Dedifferentiated amniotic fluid mesenchymal stem cell (primary cell): ENCODE measurements at regions not wholly inside any gene's neighbourhood (a gene's known extent, or its start where the extent isn't known, plus 50 kb on each side); places are given as distances from the start of the nearest gene placed in this dataset.

Experiments
- DNase-seq: peaks from one replicate; pipeline ENCODE4 v3.0.0-alpha.2; 2016; ENCODE audit errors: extremely low spot score

DNA sequence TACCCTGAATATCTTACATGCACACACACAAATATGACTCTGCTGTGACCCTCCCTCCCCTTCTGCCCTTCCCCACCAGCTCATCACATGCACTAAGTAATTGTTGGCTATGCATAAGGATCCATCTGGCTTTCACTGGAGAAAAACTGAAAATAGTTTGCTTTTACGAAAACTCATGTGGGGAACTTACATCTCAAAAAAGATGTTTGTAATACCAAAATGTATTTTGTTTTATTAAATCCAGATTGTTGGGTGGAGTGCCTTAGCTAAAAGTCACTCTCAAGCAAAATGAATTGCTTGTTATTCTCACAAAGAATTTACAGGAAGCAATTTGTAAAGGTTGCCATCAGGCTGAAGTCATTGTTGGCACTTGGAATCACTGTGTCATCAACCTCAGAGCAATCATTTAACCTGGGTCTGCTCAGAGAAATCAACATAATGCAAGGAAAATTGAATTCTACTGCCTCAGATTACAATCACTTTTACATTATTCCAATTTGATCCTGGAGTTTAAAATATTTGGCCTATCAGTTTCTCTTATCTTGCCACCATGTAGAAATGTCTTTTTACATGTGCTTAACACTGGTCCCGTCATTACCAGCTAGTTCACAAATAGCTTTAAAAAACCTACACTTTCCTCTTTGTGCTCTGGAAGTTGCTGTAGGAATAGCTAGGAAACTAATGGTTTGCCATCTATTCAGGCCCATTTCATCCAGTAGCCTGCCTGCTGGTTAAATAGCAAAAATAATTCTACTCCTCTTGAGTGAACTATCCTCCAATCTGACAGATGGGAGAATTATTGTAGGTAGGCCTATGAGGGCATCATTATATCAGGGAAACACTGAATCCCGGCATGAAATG, 90.3 kb upstream of the TMEM17 start:
- peak; percentile 96 for DNase-seq

DNA sequence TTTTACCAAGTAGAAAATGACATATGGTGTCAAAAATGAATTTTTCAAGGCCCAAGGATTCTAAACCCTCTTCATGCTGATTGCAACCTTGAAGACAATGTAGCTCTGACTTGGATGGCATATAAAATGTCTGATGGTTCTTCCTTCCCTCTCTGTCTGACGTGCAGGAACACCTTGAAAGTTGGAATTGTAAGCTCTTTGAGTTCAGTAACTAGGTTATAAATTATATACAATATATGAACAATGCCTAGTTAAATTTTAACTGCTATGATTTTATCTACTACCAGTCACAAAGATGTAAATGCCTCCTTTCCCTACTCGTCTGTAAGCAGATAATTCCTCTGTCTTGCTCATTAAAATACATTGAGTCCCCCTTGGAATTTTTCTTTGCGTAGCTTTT, 89.5 kb upstream of the TMEM17 start:
- no peak for DNase-seq

DNA sequence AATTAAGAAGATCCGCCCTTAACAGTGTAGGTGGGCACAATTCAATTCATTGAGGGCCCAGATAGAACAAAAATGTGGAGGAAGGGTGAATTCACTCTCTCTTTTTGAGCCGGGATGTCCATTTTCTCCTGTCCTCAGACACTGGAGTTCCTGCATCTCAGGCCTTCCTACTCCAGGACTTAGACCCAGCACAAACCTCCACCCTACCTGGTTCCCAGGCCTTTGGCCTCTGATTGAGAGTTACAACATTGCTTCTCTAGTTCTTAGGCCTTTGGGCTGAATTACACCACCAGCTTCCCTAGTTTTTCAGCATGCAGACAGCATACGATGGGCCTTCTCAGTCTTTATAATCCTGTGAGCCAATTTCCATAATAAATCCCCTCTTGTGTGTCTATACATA, 87.8 kb upstream of the TMEM17 start:
- no peak for DNase-seq

DNA sequence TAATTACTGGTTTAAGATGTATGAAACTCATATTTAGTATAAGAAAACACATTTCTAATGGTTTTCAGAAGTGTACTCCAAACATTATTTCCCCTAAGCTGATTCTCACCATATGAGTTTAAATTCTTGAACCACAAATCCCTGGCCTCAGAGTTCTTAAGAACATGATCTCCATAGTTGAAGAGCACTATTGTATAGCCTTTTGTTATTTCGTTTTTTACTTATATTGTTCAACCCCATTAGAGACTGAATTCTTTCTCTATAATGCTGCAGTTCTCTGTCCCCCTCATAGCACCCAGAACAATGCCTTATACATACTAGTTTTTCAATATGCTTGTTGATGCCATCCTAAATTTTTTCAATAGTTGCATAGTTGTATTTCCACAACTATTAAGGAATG, 85.5 kb upstream of the TMEM17 start:
- DNase-seq = no peak

DNA sequence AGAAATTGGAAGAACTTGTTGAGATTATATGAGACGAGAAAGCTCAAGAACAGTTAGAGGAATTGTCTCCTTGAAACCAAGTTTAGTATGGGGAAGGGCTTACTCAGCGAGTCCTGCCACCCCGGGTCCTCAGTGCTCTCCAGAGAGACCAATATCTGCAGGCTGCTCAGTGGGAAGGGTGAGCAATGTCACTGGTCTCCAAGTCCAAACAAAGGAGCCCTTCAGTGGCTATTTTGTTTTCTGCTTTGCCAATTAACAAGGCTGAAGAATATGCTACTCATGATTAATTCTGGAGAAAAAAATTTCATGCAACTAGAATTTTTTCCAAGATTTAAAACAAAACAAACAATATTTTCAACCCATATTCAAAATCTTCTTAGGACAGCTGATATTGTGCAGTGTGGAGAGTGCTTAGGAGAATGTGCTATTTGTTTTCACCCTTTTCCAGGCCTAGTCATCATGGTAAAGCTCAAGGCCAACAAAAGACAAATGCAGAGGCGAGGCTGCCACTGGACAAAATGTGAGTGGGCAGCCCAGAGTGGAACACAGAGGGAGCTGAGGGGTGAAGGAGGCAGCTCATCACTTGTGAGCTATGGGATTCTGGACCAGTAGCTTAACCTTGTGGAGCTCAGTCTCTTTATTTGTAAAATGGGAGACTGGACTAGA, 83.8 kb upstream of the TMEM17 start:
- DNase-seq = no peak

DNA sequence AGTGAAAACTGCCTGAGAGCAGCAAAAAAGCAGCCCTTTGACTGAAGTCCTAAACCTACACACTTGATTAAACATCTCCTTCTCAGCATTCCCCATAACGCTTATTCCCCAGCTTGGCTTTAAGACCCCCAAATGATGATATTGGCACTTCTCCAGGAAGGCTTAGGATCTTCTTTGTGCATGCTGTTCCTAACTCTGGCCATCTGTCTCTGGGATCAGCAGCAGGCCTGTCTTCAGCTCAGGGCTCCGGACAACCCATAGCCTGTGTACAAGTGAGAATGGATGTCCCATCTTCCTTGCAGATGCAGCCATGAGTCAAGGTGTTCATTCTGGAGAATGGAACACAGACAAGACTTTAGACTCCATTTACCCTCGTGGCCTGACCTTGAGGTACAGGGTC, 81.6 kb upstream of the TMEM17 start:
- no peak for DNase-seq

DNA sequence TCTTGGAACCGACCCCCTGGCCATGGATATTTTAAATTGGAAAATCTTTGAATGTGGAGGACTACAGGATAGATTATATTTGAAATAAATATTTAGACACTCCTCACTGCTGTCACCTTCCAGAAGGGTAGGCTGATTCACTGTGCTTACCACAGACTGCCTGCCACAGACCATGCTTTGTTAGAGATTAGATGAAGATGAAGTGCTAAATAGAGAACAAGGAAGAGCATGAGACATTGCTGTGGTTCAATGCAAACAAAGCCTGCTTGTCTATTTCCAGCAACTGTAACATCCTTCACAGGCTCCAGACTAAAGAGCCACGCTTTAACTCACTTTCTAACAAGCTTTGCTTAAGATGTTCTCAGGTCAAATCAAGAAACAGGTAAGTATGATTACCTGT, 81.0 kb upstream of the TMEM17 start:
- no peak for DNase-seq

DNA sequence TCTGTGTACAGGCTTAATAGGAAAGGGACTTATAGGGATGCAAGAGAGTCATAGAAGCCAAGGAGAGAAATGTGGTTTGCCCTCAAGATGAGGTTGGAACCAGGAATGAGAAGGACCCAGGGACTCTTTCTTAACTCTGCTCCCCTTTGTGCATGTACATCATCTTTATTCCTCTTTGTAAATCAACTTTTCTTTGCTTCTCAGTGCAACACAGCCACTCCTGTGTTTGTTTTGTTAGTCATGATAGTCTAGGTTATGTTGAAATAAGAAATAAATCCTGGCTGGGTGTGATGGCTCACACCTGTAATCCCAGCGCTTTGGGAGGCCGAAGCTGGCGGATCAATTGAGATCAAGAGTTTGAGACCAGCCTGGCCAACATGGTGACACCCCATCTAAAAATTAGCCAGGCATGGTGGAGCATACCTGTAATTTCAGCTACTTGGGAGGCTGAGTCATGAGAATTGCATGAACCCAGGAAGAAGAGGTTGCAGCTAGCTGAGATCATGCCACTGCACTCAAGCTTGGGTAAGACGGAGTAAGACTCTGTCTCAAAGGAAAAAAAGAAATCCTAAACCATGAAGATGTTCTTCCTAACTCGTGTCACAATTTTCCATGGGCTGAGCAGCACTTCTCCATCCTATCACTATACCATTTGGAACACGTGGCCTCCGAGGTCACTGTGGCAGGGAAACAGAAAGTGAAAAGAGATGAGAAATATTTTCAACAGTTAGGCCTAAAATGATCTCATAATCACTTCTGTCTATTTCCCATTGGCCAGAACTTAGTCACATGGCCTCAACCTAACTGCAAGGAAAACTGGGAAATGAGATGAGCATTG, 73.0 kb upstream of the TMEM17 start:
- DNase-seq = peak; percentile 78

DNA sequence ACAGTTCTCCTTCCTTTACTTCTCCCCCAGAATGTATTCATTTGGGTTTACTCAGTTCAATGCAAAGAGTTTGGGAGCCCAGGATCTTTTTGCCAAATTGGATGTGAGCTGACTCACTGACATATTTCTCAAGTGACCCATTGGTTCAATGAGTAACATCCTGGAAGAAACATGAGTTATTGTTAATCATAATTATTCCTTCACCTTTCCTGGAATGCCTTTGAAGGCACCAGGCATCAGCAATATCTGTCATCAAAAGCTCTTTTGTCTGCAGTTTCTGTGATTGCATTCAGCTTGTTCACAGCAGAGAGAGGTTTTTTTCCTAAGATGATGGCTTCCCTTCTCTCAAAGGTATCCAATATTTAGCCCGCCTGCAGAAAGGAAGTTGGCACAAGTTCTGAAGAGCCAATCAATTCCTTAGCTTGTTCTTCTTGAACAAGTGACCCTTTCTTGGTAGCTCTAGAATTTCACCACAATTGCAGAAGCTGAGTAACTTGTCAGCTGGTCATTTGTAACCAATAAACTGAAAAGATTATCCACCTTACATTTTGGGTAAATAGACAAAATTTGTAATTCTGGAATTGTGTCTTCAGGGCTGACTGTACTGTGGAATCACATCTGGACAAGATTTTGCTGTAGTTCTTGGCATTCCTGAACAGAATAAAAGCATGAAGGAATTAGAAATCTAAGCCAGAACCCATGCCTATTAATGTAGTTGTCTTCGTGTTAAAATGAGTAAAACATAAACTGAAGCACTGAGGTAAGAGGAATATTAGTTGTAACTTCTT, 72.2 kb upstream of the TMEM17 start:
- DNase-seq = peak; percentile 83

DNA sequence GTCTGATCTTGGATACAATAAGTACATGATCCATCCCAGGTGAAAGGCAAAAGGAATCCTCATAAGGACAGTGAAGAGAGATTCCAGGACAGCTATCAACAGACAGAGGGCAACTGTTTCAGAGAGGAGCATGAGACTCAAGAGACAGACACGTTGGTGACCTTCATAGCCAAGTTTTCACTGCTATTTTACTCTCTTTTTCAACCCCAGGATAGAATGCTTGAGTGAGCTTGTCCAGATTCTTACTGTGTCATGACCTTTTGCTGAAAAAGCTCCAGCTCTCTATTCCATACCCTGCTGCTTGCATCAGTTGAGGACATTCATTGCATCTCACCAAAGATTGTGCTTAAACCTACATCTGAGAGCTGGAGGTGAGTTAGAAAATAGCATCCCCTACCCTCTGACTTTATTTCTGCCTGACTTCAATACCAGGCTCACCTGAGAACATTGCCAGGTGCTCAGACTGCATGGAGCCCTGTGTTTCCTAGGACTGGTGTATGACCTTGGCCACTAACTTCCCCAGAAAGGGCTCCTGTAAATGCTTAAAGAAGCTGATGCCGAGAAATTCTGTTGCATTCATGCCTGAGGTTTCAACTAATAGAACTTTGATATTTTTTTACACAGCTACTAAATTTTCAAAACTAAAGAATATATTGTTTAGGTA, 70.4 kb upstream of the TMEM17 start:
- no peak for DNase-seq

DNA sequence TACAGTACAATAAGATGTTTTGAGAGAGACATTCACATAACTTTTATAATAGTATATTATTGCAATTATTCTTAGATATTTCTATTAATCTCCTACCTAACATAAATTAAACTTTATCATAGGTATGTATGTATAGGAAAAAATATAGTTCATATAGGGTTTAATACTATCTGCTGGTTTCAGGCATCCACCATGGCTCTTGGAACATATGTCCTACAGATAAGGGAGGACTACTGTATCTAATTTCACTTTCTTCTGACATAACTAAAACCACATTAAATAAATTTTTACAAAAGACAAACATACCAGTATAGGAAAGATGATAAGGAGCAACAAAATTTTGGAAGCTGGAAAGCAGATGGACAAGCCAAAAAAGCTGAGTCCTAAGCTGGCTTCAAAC, 67.9 kb upstream of the TMEM17 start:
- DNase-seq = no peak

DNA sequence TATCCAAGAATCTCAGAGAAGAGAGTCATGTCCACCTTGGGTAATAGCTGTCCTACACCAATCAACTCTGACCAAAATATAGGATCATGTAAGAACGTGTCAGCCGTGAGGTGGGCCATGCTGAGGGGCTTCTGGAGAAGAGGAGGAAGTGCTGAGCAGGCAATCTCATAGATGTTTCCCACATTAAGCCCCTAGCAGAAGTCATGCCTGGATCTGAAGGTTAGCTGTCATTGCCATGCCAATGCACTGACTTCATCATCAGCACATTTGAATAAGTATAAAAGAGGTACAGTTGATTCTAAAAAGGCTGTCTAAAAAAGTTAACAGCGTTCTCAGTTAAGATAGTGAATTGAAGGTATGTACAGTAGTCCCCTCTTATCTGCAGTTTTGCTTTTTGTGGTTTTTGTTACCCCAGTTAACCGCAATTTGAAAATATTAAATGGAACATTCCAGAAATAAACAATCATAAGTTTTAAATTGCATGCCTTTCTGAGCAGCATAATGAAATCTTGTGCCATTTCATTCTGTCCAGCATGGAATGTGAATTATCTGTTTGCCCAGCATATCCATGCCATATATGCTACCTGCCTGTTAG, 67.2 kb upstream of the TMEM17 start:
- DNase-seq = no peak

DNA sequence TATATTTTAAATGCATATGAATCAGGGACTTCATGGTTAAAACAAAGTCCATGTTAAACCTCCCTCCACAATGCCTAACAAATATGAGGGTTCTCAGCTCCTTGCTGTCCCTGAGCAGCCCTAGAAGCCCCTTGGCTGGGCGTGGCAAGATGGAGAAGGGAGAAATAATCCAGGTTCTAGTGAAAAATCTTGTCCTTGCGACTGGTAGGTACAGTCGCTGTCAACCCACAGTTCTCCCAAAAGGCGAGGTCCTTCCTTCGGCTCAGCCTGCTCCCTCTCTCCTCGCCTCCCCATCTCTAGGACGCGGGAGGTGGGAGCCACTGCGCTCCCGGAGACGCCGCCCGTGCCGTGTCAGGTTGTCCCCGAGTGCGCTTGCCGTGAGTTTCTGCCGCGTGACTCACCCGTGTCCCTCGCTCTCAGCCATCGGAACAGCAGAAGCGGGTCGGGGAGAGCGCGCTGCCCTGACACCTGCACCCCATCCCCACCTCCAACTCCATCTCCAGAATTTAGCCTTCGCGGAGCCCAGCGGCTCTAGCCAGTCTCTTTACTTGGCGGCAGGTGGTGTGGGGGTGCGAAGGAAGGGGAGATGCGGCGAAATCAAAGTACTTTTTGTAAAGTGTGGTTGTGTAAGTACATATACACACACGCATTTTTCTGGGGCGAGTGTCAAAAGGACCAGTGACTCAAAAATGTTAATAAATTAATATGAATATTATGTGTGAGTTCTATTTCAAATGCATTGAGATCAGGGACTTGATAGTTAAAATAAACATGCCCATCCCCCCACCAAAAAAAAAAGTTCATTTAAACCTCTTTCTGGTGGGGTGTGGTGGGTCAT, 65.1 kb upstream of the TMEM17 start:
- DNase-seq = no peak

DNA sequence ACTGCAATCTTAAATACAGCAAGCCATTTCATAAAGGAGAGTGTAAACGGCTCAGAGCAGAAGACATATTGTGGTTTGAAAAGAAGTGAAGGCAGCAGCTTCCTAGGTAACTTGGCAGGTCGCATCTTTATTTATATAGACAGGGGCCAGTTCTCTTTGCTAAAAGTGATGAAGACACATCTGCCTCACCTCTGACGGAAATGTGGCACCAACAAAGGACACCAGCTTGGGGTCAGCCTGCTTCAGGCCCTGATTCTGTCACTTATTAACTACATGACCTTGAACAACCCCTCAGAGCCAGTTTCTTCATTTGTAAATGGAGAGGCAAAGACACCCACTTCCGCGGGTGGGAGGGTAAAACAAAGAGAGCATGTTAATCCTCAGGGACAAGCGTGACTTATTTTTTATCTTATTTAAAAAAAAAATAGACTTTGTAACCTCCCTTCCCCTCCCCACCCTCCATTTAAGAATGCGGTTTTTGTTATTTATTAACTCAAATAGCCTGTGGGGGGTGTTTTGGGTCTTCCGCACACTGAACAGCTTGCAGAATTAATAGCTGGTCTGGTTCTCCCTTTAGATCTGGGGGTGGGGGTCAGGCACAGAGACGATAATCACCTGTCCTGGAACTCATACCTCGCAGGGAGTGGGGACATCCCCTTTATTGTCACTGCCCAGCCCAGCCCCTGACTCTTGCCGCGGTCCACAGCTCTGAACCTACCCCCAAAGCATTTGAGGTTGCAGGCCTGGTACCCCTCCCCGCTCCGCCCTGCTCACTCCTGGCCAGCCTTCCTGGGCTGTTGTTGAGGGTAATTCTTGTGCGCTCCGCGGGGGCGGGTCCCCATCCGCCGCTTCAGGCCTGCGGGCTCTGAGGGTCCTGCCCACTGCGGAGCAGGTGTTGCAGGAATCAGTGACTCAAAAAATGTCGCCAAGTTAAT, 64.2 kb upstream of the TMEM17 start:
- DNase-seq = no peak

DNA sequence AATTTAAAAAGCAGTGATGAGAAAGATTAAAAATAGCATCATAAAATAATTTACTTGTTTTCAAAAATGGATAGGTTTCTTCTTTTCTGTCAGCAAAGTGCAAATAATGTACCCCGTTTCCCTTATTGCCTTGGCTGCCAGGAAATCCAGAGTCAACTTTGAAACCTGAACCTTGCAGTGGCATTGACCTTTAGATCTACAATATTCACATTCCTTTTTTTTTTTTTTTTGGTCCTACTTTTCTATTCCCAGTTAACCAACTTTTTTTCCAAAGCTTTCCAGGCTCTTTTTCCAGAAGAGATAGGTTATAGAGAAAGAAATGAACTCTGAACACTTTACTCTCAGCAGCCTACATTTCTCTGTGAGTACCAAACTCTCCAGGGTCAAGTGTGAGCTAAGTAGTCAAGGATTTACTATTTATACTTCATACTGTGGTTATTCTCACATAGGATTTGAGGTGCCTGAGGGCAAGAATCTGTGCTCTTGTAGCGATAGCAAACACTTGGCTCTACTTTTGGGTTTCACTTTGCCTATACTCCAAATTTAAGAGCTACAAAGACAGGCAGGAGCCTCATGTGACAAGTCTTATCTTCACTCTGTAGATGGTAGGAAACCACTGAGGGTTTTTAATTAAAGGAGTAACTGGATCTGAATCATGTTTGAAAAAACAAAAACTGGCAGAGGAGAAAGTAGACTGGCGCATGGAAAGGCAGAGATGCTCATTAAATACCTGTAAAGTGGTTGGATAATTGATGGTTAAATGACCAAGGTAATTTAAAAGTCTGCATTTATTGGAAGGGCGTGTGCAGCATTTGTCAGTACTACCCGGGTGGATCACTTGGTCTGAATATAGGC, 63.2 kb upstream of the TMEM17 start:
- DNase-seq = no peak

DNA sequence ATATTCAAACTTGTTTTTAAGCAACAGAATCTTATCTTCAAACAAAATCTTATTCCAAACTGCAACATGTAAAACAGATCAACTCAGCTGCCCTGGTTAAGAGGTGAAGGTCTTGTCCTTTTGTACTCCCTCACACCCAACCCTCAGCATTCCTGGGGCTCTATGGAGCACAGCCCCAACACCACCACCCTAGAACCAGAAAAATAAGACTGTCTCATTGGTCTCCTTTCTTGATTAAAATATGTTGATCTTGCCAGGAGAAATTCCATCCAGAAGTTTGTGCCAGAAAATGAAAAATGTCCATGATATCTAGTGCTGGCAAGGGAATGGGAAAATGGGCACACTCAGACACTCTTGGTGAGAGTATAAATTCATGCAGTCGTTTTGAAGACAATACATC, 62.1 kb upstream of the TMEM17 start:
- DNase-seq = no peak

DNA sequence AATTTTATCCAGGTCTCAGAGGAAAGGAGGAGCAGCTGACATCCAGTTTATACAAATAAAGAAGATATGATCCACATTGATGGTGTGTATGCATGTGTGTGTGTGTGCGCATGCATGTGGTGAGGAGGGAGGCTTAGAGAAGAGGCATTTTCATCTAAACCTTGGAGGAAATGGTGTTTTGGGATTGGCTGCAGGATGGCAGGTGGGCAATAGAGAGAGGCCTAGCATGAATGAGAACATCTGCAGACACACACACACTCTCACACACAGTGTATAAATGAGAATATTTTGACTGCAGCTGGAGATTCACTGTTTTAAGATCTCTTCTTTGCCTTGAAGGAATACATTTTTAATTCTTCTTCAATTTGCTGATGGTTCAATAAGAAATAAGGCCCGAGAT, 61.7 kb upstream of the TMEM17 start:
- no peak for DNase-seq

DNA sequence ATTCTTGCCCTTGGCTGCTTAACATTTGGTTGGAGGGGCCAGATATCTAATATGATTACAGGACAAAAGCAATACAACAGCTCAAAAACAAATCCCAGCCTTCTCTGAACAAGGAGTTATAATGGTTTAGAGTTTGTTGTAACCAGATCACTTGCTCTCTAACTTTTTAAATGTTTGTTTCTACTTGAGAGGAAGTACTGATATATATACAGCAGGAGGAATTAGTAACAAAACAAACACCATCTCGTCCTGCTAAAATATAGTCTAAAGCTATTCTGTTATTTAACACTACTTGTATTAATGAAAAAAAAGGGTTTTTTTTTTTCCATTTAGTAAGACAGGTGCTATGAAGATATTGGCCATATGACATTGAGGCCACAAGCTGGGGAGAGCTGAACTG, 60.9 kb upstream of the TMEM17 start:
- no peak for DNase-seq
